Hematopoietic multipotent progenitor cell treated with erythropoietin and hydrocortisone succinate and interleukin-3 and kit ligand, for 6 days (in vitro differentiated cells): ENCODE measurements at regions not wholly inside any gene's neighbourhood (a gene's known extent, or its start where the extent isn't known, plus 50 kb on each side); places are given as distances from the start of the nearest gene placed in this dataset.
"Not testable (repeated sequence)": the region's sequence is repeated elsewhere in the genome, so short reads cannot be mapped to it uniquely, and the experiment has no call there.

Experiments used
- DNase-seq: peaks from one replicate; pipeline ENCODE4 v3.0.0-alpha.2; 2015

- not testable (repeated sequence) for DNase-seq
Measured at GRCh38 chr6:154639196-154639595, 94.0 kb upstream of the SCAF8 start.

- DNase-seq = peak; percentile 65
Measured at GRCh38 chr6:154648188-154648887, 84.9 kb upstream of the SCAF8 start.

GRCh38 chr6:154648888-154649205, 84.4 kb upstream of the SCAF8 start:
- no peak for DNase-seq

GRCh38 chr6:154649721-154650120, 83.5 kb upstream of the SCAF8 start:
- peak; percentile 15 for DNase-seq

GRCh38 chr6:154650351-154650750, 82.9 kb upstream of the SCAF8 start:
- DNase-seq = peak; percentile 88

GRCh38 chr6:154651656-154652055, 81.6 kb upstream of the SCAF8 start:
- no peak for DNase-seq

- DNase-seq = no peak
Measured at GRCh38 chr6:154653385-154653784, 79.8 kb upstream of the SCAF8 start.

GRCh38 chr6:154653853-154654252, 79.4 kb upstream of the SCAF8 start:
- DNase-seq = peak; percentile 16

- no peak for DNase-seq
Measured at GRCh38 chr6:154656660-154657059, 76.6 kb upstream of the SCAF8 start.

GRCh38 chr6:154661768-154662167, 71.4 kb upstream of the SCAF8 start:
- peak; percentile 30 for DNase-seq

GRCh38 chr6:154664287-154664686, 68.9 kb upstream of the SCAF8 start:
- DNase-seq = no peak

- DNase-seq = no peak
Measured at GRCh38 chr6:154668156-154668555, 65.1 kb upstream of the SCAF8 start.

GRCh38 chr6:154672086-154672485, 61.1 kb upstream of the SCAF8 start:
- no peak for DNase-seq

GRCh38 chr6:154673919-154674318, 59.3 kb upstream of the SCAF8 start:
- DNase-seq = peak; percentile 53

GRCh38 chr6:154675602-154676088, 57.6 kb upstream of the SCAF8 start:
- peak; percentile 98 for DNase-seq

- no peak for DNase-seq
Measured at GRCh38 chr6:154682633-154683125, 50.5 kb upstream of the SCAF8 start.
